ENCODE measurements at regions not wholly inside any gene's neighbourhood (a gene's known extent, or its start where the extent isn't known, plus 50 kb on each side); places are given as distances from the start of the nearest gene placed in this dataset.
A peak's percentile ranks its signal among the peaks of the same experiment; 100 is the strongest.

GRCh38 chr11:130761560-130762220 is 154.6 kb downstream of the SNX19 start:
- Mint-ChIP-seq H3K9me3 (no peaks in the 10 kb centered on the region; a peak in 1 of 5 replicates), H3K27me3 (ENCODE audit: low read depth) (peaks cover 16% of the 10 kb centered on the region), H3K4me1 (peaks cover 49 to 53% of the 10 kb centered on the region in 2 experiments), H3K4me3 (no peak overlapping the region), H3K27ac (peak overlapping the region in 1 of 3 experiments; percentile 0; a peak in 2 of 7 replicates), H3K36me3 (ENCODE audit: insufficient read depth in 1 of 3, low read depth in 3 of 3) (no peaks in the 10 kb centered on the region)
- H3K79me1 ChIP-seq (ENCODE audit: insufficient read depth, low read depth, low read length, poor library complexity, severe bottlenecking), result no peaks in the 10 kb centered on the region
- no peak for TF ChIP-seq CTCF (conservative IDR thresholded peaks at IDR 0.05)
- no peaks in the 10 kb centered on the region for H3K23me2 ChIP-seq (ENCODE audit: insufficient read length, low read depth, low read length, poor library complexity, severe bottlenecking)
- no peaks in the 10 kb centered on the region for H3K79me2 ChIP-seq (ENCODE audit: insufficient read depth, low read length)
- no peak overlapping the region for H2BK12ac ChIP-seq (ENCODE audit: insufficient read length, low read depth, low read length)
- H2AK5ac ChIP-seq (ENCODE audit: insufficient read length, low read length), result no peak overlapping the region
- no peak overlapping the region for H3K18ac ChIP-seq (ENCODE audit: insufficient read length, low read depth, low read length)
- H3K4me2 ChIP-seq (ENCODE audit: insufficient read depth, insufficient read length, low read length), result no peak overlapping the region
- H3K23ac ChIP-seq (ENCODE audit: insufficient read length, low read depth, low read length), result no peak overlapping the region
- H3K4me1 ChIP-seq (ENCODE audit: insufficient read depth, low read length), result peaks cover 20% of the 10 kb centered on the region
- H3T11ph ChIP-seq (ENCODE audit: low read length), result no peak overlapping the region
- H4K8ac ChIP-seq (replicated peaks; ENCODE audit: insufficient read length, low read depth, low read length), result no peak overlapping the region
- no peaks in the 10 kb centered on the region for H4K20me1 ChIP-seq (ENCODE audit: control insufficient read depth, insufficient read depth, insufficient read length)
- H2BK15ac ChIP-seq (ENCODE audit: low read depth, low read length), result no peak overlapping the region
- WGBS (ENCODE audit: extremely low coverage, insufficient read length, low lambda C conversion rate), result no CpG with 5 or more reads among the region's 3 CpGs
- H3K27me3 ChIP-seq (ENCODE audit: insufficient read depth, low read length), result no peaks in the 10 kb centered on the region
- H4K5ac ChIP-seq (ENCODE audit: insufficient read length, low read depth, low read length), result no peak overlapping the region
- no peak overlapping the region for H3K14ac ChIP-seq (ENCODE audit: insufficient read depth, low read length)
- no peak overlapping the region for H2BK120ac ChIP-seq (ENCODE audit: low read depth, low read length, poor library complexity, severe bottlenecking)
- no peak overlapping the region for H4K91ac ChIP-seq (ENCODE audit: insufficient read length, low read depth, low read length)
- H2AFZ ChIP-seq (ENCODE audit: low read length), result no peak overlapping the region
- no peak overlapping the region for H3K4ac ChIP-seq (ENCODE audit: low read depth, low read length)
- H2BK20ac ChIP-seq (ENCODE audit: low read depth, low read length, poor library complexity, severe bottlenecking), result no peak overlapping the region
- DNase-seq, result peak; percentile 51
- H2BK5ac ChIP-seq (ENCODE audit: insufficient read length, low read length), result no peak overlapping the region
- no peak overlapping the region for H3K56ac ChIP-seq (ENCODE audit: insufficient read length, low read depth, low read length)
- H3K9me3 ChIP-seq (ENCODE audit: control insufficient read depth, low read depth, low read length), result no peaks in the 10 kb centered on the region
- peak overlapping the region; percentile 1 for H3K27ac ChIP-seq (ENCODE audit: insufficient read length, low read depth, low read length)
- H3K9ac ChIP-seq (ENCODE audit: extremely low read depth, insufficient read length, low read length), result no peak overlapping the region

All from H9 (cell line).